IPS-18a (cell line): ENCODE measurements at regions not wholly inside any gene's neighbourhood (a gene's known extent, or its start where the extent isn't known, plus 50 kb on each side); places are given as distances from the start of the nearest gene placed in this dataset.

ENCODE experiments used
- H3K27ac ChIP-seq: one replicate; pipeline ENCODE4 v1.5.1; 2013; ENCODE audit warnings: low read length
- H3K27me3 ChIP-seq: one replicate; pipeline ENCODE4 v1.6.1; 2013; ENCODE audit warnings: mild to moderate bottlenecking, low read length; ENCODE audit not compliant: control insufficient read depth, insufficient read depth
- H3K36me3 ChIP-seq: one replicate; pipeline ENCODE4 v1.6.1; 2013; ENCODE audit warnings: low read depth, low read length; ENCODE audit not compliant: control insufficient read depth
- H3K4me1 ChIP-seq: one replicate; pipeline ENCODE4 v1.6.1; 2013; ENCODE audit warnings: low read depth, low read length; ENCODE audit not compliant: control insufficient read depth
- H3K4me3 ChIP-seq: one replicate; pipeline ENCODE4 v1.5.1; 2013; ENCODE audit warnings: low read length
- H3K9ac ChIP-seq: one replicate; pipeline ENCODE4 v1.6.1; 2013; ENCODE audit warnings: mild to moderate bottlenecking, low read length, moderate library complexity
- H3K9me3 ChIP-seq: one replicate; pipeline ENCODE4 v1.6.1; 2013; ENCODE audit warnings: low read depth, low read length; ENCODE audit not compliant: control insufficient read depth

DNA sequence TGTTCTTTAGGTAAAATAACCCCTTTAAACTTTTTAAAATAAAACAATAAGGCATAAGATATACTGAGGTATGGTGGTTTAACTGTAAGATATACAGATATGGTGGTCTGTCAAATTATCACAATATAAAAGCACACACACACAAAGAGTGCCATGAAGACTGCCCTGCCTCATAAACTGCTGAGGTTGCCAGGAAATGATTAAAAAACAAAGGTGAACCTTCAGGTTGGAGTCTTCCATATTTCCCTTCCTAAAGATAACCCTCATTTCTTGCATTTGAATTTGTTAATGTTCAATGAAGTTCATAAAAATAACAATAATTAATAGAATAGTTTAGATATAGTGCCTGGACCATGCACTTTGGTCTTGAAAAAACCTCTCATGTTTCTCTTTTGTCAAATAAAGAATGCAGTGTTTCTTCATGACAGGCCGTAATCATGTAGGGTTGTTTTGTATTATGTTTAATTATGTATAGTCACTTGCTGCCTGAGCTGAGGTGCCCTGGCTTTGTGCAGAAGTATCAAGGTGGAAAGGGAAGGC, 123.6 kb upstream of the B3GALT2 start:
- no peaks in the 10 kb centered on the region for H3K4me1 ChIP-seq
- H3K27me3 ChIP-seq: no peaks in the 10 kb centered on the region
- no peak overlapping the region for H3K9ac ChIP-seq
- H3K27ac ChIP-seq: no peak overlapping the region
- H3K9me3 ChIP-seq: no peaks in the 10 kb centered on the region
- no peaks in the 10 kb centered on the region for H3K36me3 ChIP-seq
- no peak overlapping the region for H3K4me3 ChIP-seq

DNA sequence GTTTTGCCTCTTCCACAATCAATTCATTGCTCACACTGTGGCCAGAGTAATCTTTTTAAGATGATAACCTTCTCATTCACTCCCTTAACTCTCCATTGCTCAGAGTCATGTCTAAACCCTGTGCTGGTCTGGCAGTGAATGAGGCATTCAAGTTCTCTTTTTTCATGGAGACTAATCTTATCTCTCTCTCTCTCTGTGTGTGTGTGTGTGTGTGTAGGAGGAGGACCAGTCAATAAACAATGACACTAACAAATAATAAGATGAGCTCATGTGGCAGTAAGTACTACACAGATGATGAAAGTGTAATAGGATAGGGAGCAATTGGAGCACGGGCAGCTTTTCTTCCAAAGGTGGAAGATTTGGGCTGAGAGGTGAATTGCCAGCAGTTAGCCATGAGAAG, 122.0 kb upstream of the B3GALT2 start:
- Histone ChIP-seq H3K4me3 (no peak overlapping the region), H3K4me1 (no peaks in the 10 kb centered on the region), H3K36me3 (no peaks in the 10 kb centered on the region), H3K27me3 (no peaks in the 10 kb centered on the region), H3K9ac (no peak overlapping the region), H3K9me3 (no peaks in the 10 kb centered on the region), H3K27ac (no peak overlapping the region)

GRCh38 chr1:193306430-193306829, 120.0 kb upstream of the B3GALT2 start:
- Histone ChIP-seq H3K27me3 (no peaks in the 10 kb centered on the region), H3K9me3 (no peaks in the 10 kb centered on the region), H3K4me1 (no peaks in the 10 kb centered on the region), H3K27ac (no peak overlapping the region), H3K9ac (no peak overlapping the region), H3K4me3 (no peak overlapping the region), H3K36me3 (no peaks in the 10 kb centered on the region)
